ENCODE measurements at regions not wholly inside any gene's neighbourhood (a gene's known extent, or its start where the extent isn't known, plus 50 kb on each side); places are given as distances from the start of the nearest gene placed in this dataset.

GRCh38 chr16:17793354-17793753 is 322.6 kb upstream of the XYLT1 start:
- no peak overlapping the region for H3K4me3 ChIP-seq (ENCODE audit: low read depth in 1 of 2, low read length in 1 of 2)
- H3K36me3 ChIP-seq = no peaks in the 10 kb centered on the region
- H3K9me3 ChIP-seq = no peaks in the 10 kb centered on the region
- H3K4me1 ChIP-seq (ENCODE audit: control insufficient read depth in 1 of 2, insufficient read depth in 1 of 2, low read depth in 1 of 2, low read length in 1 of 2) = no peaks in the 10 kb centered on the region
- TF ChIP-seq CTCF (IDR thresholded peaks at IDR 0.05) = no peak
- no peak overlapping the region for H3K27ac ChIP-seq
- H3K27me3 ChIP-seq = no peaks in the 10 kb centered on the region

DNA sequence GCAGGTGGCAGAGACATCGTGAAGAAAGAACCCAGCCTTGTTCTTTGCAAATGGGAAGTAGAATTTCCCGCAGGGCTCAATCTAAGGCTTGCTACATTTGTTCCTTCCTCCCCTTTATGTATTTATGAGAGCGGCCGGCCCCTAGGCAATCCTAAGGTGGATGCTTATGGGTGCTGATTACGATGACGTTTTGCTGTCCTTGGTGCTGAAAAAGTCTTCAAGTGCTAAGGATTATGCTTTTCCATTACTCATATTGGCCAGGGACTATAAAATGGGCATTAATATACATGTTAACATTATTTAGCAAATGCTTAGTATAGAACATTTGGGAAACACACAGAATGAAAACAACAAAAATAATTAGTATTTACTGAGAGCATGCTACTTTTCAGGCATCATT is 313.3 kb upstream of the XYLT1 start:
- Histone ChIP-seq H3K4me1 (ENCODE audit: control insufficient read depth in 1 of 2, insufficient read depth in 1 of 2, low read depth in 1 of 2, low read length in 1 of 2) (no peaks in the 10 kb centered on the region), H3K27me3 (no peaks in the 10 kb centered on the region), H3K27ac (no peak overlapping the region), H3K9me3 (no peaks in the 10 kb centered on the region), H3K4me3 (ENCODE audit: low read depth in 1 of 2, low read length in 1 of 2) (no peak overlapping the region), H3K36me3 (no peaks in the 10 kb centered on the region)
- no peak for TF ChIP-seq CTCF (IDR thresholded peaks at IDR 0.05)

- Histone ChIP-seq H3K4me3 (ENCODE audit: low read depth in 1 of 2, low read length in 1 of 2) (no peak overlapping the region), H3K4me1 (ENCODE audit: control insufficient read depth in 1 of 2, insufficient read depth in 1 of 2, low read depth in 1 of 2, low read length in 1 of 2) (no peaks in the 10 kb centered on the region), H3K27ac (no peak overlapping the region), H3K36me3 (no peaks in the 10 kb centered on the region), H3K9me3 (no peaks in the 10 kb centered on the region), H3K27me3 (no peaks in the 10 kb centered on the region)
- no peak for TF ChIP-seq CTCF (IDR thresholded peaks at IDR 0.05)
Measured at GRCh38 chr16:17780181-17780580, 309.4 kb upstream of the XYLT1 start.

GRCh38 chr16:17777408-17777863 is 306.7 kb upstream of the XYLT1 start:
- Histone ChIP-seq H3K27ac (no peak overlapping the region), H3K27me3 (no peaks in the 10 kb centered on the region), H3K4me1 (ENCODE audit: control insufficient read depth in 1 of 2, insufficient read depth in 1 of 2, low read depth in 1 of 2, low read length in 1 of 2) (no peaks in the 10 kb centered on the region), H3K9me3 (no peaks in the 10 kb centered on the region), H3K36me3 (no peaks in the 10 kb centered on the region), H3K4me3 (ENCODE audit: low read depth in 1 of 2, low read length in 1 of 2) (no peak overlapping the region)
- TF ChIP-seq CTCF (IDR thresholded peaks at IDR 0.05) = no peak

- Histone ChIP-seq H3K36me3 (no peaks in the 10 kb centered on the region), H3K9me3 (no peaks in the 10 kb centered on the region), H3K4me1 (ENCODE audit: control insufficient read depth in 1 of 2, insufficient read depth in 1 of 2, low read depth in 1 of 2, low read length in 1 of 2) (no peaks in the 10 kb centered on the region), H3K4me3 (ENCODE audit: low read depth in 1 of 2, low read length in 1 of 2) (no peak overlapping the region), H3K27ac (no peak overlapping the region), H3K27me3 (no peaks in the 10 kb centered on the region)
- no peak for TF ChIP-seq CTCF (IDR thresholded peaks at IDR 0.05)
Measured at GRCh38 chr16:17776888-17777287, 306.1 kb upstream of the XYLT1 start.

GRCh38 chr16:17776465-17776864 is 305.7 kb upstream of the XYLT1 start:
- TF ChIP-seq CTCF (IDR thresholded peaks at IDR 0.05) = no peak
- no peak overlapping the region for H3K27ac ChIP-seq
- H3K4me1 ChIP-seq (ENCODE audit: control insufficient read depth in 1 of 2, insufficient read depth in 1 of 2, low read depth in 1 of 2, low read length in 1 of 2) = no peaks in the 10 kb centered on the region
- H3K4me3 ChIP-seq (ENCODE audit: low read depth in 1 of 2, low read length in 1 of 2) = no peak overlapping the region
- H3K27me3 ChIP-seq = no peaks in the 10 kb centered on the region
- no peaks in the 10 kb centered on the region for H3K9me3 ChIP-seq
- no peaks in the 10 kb centered on the region for H3K36me3 ChIP-seq

Measured in neutrophil (primary cell).